RWPE1 (cell line): ENCODE measurements at regions not wholly inside any gene's neighbourhood (a gene's known extent, or its start where the extent isn't known, plus 50 kb on each side); places are given as distances from the start of the nearest gene placed in this dataset.

Experiments
- CTCF ChIA-PET: fragments of 350-600 bp; sonication (Branson Sonifier 250); formaldehyde crosslinking; extraction: SDS; loops from one replicate; lab custom pipeline; 2021; lab: Yijun Ruan, JAX
- POLR2A ChIA-PET: fragments of 400-600 bp; formaldehyde crosslinking; extraction: SDS; loops from one replicate; lab custom pipeline; 2020; ENCODE audit warnings: antibody characterized with exemption; ENCODE audit not compliant: low non-redundant PET; lab: Yijun Ruan, JAX
- DNase-seq: peaks from one replicate; pipeline ENCODE4 v3.0.0; 2012; ENCODE audit warnings: low spot score
- H3K27ac ChIP-seq: fragments of 450-650 bp; 2 replicates; pipeline ENCODE4 v1.5.1; 2017
- CTCF ChIP-seq: fragments of 450-650 bp; conservative IDR thresholded peaks from 2 replicates; pipeline ENCODE4 v1.5.1; 2017; ENCODE audit warnings: low read depth, mild to moderate bottlenecking

GRCh38 chr5:32501071-32502002 lies 56.8 kb upstream of the ZFR start:
- no peak for TF ChIP-seq CTCF
- CTCF ChIA-PET = interaction anchor here (0.6 kb wide), 2 partner anchors 89 to 799 kb away, joined by 3 read pairs; no protein-coding TSS in a partner anchor
- no peak overlapping the region for H3K27ac ChIP-seq
- POLR2A ChIA-PET = interaction anchor here (0.5 kb wide), 1 partner anchor 24 kb away, joined by 3 read pairs; no protein-coding TSS in a partner anchor
- no peak for DNase-seq

- no peak for TF ChIP-seq CTCF
- ChIA-PET CTCF (interaction anchor here (0.6 to 1.4 kb wide), 2 partner anchors 10 to 319 kb away, joined by 3 to 5 read pairs; no protein-coding TSS in a partner anchor), POLR2A (no interaction called here)
- DNase-seq = no peak
- H3K27ac ChIP-seq = no peak overlapping the region
These were observed 55.6 kb upstream of the ZFR start for GRCh38 chr5:32500181-32500580.

- no peak overlapping the region for H3K27ac ChIP-seq
- no peak for TF ChIP-seq CTCF
- no peak for DNase-seq
- ChIA-PET CTCF (interaction anchor here (0.6 to 1.4 kb wide), 3 partner anchors 9 to 318 kb away, joined by 3 to 6 read pairs (median 5); no protein-coding TSS in a partner anchor), POLR2A (interaction anchor here (0.6 kb wide), 1 partner anchor 109 kb away, joined by 3 read pairs; no protein-coding TSS in a partner anchor)
These were observed 54.7 kb upstream of the ZFR start for GRCh38 chr5:32499261-32499660.

GRCh38 chr5:32498484-32498883 lies 53.9 kb upstream of the ZFR start:
- DNase-seq = no peak
- CTCF ChIA-PET = interaction anchor here (0.6 kb wide), 2 partner anchors 92 to 382 kb away, joined by 3 to 4 read pairs; no protein-coding TSS in a partner anchor
- no peak for TF ChIP-seq CTCF
- no peak overlapping the region for H3K27ac ChIP-seq
- POLR2A ChIA-PET = no interaction called here

- ChIA-PET CTCF (no interaction called here), POLR2A (interaction anchor here (0.7 kb wide), 1 partner anchor 94 kb away, joined by 5 read pairs; no protein-coding TSS in a partner anchor)
- no peak overlapping the region for H3K27ac ChIP-seq
- no peak for TF ChIP-seq CTCF
- DNase-seq = no peak
These were observed 51.6 kb upstream of the ZFR start for GRCh38 chr5:32496104-32496503.

- H3K27ac ChIP-seq = no peak overlapping the region
- ChIA-PET POLR2A (no interaction called here), CTCF (interaction anchor here (0.9 kb wide), 1 partner anchor 95 kb away, joined by 3 read pairs; no protein-coding TSS in a partner anchor)
- no peak for DNase-seq
- no peak for TF ChIP-seq CTCF
These were observed 50.3 kb upstream of the ZFR start for GRCh38 chr5:32494827-32495226.
